Liver (tissue), 3 donors: ENCODE measurements at regions not wholly inside any gene's neighbourhood (a gene's known extent, or its start where the extent isn't known, plus 50 kb on each side); places are given as distances from the start of the nearest gene placed in this dataset.

Experiments used
- ATF3 ChIP-seq: IDR thresholded peaks from 2 replicates; pipeline ENCODE4 v1.6.1; 2016; ENCODE audit warnings: antibody characterized with exemption
- CTCF ChIP-seq: fragments of 150-350 bp; IDR thresholded peaks from 2 replicates; pipeline ENCODE4 v1.5.1; 2017; ENCODE audit warnings: improper control_type of control experiment, low read depth, low read length; ENCODE audit not compliant: missing input control
- FOXA1 ChIP-seq: IDR thresholded peaks from 2 replicates; pipeline ENCODE4 v1.6.1; 2016; ENCODE audit warnings: antibody characterized with exemption
- GABPA ChIP-seq, 2 donors: IDR thresholded peaks in 1 of 2; conservative IDR thresholded peaks in 1 of 2; 2 replicates each; pipeline ENCODE4 v1.6.1; 2016; ENCODE audit warnings: antibody characterized with exemption in 2 of 2, mild to moderate bottlenecking in 1 of 2, moderate library complexity in 1 of 2
- JUND ChIP-seq, 2 donors: IDR thresholded peaks; 2 replicates each; pipeline ENCODE4 v1.6.1; 2016; ENCODE audit warnings: antibody characterized with exemption in 2 of 2
- RAD21 ChIP-seq, 2 donors: IDR thresholded peaks; 2 replicates each; pipeline ENCODE4 v1.6.1; 2016; ENCODE audit warnings: antibody characterized with exemption in 2 of 2, mild to moderate bottlenecking in 2 of 2
- REST ChIP-seq: IDR thresholded peaks from 2 replicates; pipeline ENCODE4 v1.6.1; 2016; ENCODE audit warnings: antibody characterized with exemption, mild to moderate bottlenecking
- RXRA ChIP-seq, 2 donors: IDR thresholded peaks; 2 replicates each; pipeline ENCODE4 v1.6.1; 2017 to 2018; ENCODE audit warnings: antibody characterized with exemption in 2 of 2, mild to moderate bottlenecking in 1 of 2
- SP1 ChIP-seq: IDR thresholded peaks from 2 replicates; pipeline ENCODE4 v1.6.1; 2018; ENCODE audit warnings: antibody characterized with exemption, mild to moderate bottlenecking
- TAF1 ChIP-seq: conservative IDR thresholded peaks from 2 replicates; pipeline ENCODE4 v1.6.1; 2016; ENCODE audit warnings: antibody characterized with exemption, mild to moderate bottlenecking
- YY1 ChIP-seq: IDR thresholded peaks from 2 replicates; pipeline ENCODE4 v1.6.1; 2016; ENCODE audit warnings: antibody characterized with exemption, mild to moderate bottlenecking
- TF ChIP-seq, protein P1 (sequence below): IDR thresholded peaks from 2 replicates; pipeline ENCODE4 v1.6.1; 2016; ENCODE audit warnings: antibody characterized with exemption
- TF ChIP-seq, protein P2 (sequence below): IDR thresholded peaks from 2 replicates; pipeline ENCODE4 v1.6.1; 2016; ENCODE audit warnings: antibody characterized with exemption
- donor health status: healthy.
- donor health status: healthy.

- TF ChIP-seq RAD21 (IDR thresholded peaks at IDR 0.05) (peak; percentile 41 to 63), CTCF (no peak), REST (no peak), YY1 (peak; percentile 15), SP1 (peak; percentile 89), ATF3 (no peak), JUND (IDR thresholded peaks at IDR 0.05) (peak in 1 of 2 donors; percentile 8), TAF1 (no peak), RXRA (IDR thresholded peaks at IDR 0.05) (peak; percentile 56 to 74), GABPA (IDR thresholded peaks at IDR 0.05 in 1 of 2, conservative IDR thresholded peaks at IDR 0.05 in 1 of 2) (no peak), FOXA1 (no peak)
- TF ChIP-seq, protein P1, sequence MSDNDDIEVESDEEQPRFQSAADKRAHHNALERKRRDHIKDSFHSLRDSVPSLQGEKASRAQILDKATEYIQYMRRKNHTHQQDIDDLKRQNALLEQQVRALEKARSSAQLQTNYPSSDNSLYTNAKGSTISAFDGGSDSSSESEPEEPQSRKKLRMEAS = peak; percentile 63
- TF ChIP-seq, protein P2, sequence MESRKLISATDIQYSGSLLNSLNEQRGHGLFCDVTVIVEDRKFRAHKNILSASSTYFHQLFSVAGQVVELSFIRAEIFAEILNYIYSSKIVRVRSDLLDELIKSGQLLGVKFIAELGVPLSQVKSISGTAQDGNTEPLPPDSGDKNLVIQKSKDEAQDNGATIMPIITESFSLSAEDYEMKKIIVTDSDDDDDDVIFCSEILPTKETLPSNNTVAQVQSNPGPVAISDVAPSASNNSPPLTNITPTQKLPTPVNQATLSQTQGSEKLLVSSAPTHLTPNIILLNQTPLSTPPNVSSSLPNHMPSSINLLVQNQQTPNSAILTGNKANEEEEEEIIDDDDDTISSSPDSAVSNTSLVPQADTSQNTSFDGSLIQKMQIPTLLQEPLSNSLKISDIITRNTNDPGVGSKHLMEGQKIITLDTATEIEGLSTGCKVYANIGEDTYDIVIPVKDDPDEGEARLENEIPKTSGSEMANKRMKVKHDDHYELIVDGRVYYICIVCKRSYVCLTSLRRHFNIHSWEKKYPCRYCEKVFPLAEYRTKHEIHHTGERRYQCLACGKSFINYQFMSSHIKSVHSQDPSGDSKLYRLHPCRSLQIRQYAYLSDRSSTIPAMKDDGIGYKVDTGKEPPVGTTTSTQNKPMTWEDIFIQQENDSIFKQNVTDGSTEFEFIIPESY = no peak
Observed at GRCh38 chrX:67104982-67105757, 438.7 kb upstream of the AR start.
